ENCODE measurements at regions not wholly inside any gene's neighbourhood (a gene's known extent, or its start where the extent isn't known, plus 50 kb on each side); places are given as distances from the start of the nearest gene placed in this dataset.
A peak's percentile ranks its signal among the peaks of the same experiment; 100 is the strongest.
"Not testable (repeated sequence)": the region's sequence is repeated elsewhere in the genome, so short reads cannot be mapped to it uniquely, and the experiment has no call there.

DNA sequence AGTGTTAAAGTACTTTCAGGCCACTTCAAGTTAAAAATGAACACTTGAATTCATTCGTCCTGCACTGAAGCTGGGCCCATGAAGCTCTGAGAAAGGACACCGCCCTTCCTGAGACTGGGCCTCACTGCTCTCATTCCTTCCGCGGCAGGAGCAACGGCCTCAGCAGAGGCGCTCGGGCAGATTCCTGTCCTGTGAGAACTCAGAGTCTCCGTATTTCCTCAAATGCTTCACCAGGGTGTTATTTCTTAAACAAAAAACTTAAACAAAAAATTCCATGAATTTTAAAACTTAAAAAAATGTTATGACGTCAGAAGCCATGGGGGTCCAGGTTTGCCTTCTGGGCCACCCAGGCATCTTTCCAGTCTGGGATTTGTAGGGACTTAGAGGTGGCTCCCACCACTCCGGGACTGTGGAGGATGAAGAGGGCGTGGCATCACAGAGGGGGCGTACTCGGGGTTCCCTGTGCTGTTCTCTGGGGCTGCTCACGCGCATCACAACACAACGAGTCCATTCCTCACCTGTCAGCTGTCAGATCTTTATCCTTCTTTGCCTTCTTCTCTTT is 115.9 kb upstream of the ASB18 start:
- no peaks in the 10 kb centered on the region for H3K36me3 Mint-ChIP-seq
- Histone ChIP-seq H3K27ac (ENCODE audit: low read length) (no peak overlapping the region), H3K4me3 (ENCODE audit: control insufficient read depth in 1 of 2, extremely low read depth in 1 of 2, low read length in 1 of 2) (no peak overlapping the region), H3K9me3 (no peaks in the 10 kb centered on the region), H3K4me1 (ENCODE audit: control insufficient read depth in 1 of 2, extremely low read depth in 1 of 2, insufficient read depth in 2 of 2, low read length in 2 of 2) (no peaks in the 10 kb centered on the region), H3K36me3 (ENCODE audit: control insufficient read depth in 2 of 2, extremely low read depth in 1 of 2, insufficient read depth in 1 of 2, low read length in 1 of 2) (no peaks in the 10 kb centered on the region), H3K27me3 (replicated peaks in 1 of 2; ENCODE audit: control insufficient read depth in 2 of 2, extremely low read depth in 1 of 2, insufficient read depth in 2 of 2, low read length in 1 of 2) (peaks cover 0 to 10% of the 10 kb centered on the region in 2 experiments)
- peaks cover 15 to 16% of the 10 kb centered on the region in 2 donors for H3K27me3 Mint-ChIP-seq
- peaks cover 2 to 10% (median 5%) of the 10 kb centered on the region in 3 donors for H3K4me1 Mint-ChIP-seq
- ChIA-PET CTCF (no interaction called here), POLR2A (no interaction called here)
- WGBS (ENCODE audit: insufficient coverage), result 92% methylated on average over 6 of the region's 16 CpGs
- DNase-seq (no peak), ATAC-seq (replicated peaks in 1 of 4) (no peak)
- peaks cover 0 to 4% (median 0%) of the 10 kb centered on the region in 3 donors for H3K9me3 Mint-ChIP-seq
- no peak overlapping the region for H3K4me3 Mint-ChIP-seq
- no peak overlapping the region for H3K27ac Mint-ChIP-seq

DNA sequence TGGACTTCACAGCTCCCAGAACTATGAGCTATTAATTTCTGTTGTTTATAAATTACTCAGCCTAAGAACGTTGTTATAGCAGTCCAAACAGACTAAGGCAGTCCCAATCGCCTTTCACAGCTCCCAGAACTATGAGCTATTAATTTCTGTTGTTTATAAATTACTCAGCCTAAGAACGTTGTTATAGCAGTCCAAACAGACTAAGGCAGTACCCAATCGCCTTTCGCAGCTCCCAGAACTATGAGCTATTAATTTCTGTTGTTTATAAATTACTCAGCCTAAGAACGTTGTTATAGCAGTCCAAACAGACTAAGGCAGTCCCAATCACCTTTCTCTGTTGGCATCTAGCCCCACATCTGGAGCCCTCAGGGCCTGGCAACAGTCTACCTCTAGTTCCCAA is 117.0 kb upstream of the ASB18 start:
- DNase-seq; ATAC-seq (replicated peaks in 1 of 4); CTCF ChIA-PET; POLR2A ChIA-PET; H3K27me3 ChIP-seq (replicated peaks in 1 of 2; ENCODE audit: control insufficient read depth in 2 of 2, extremely low read depth in 1 of 2, insufficient read depth in 2 of 2, low read length in 1 of 2); H3K4me1 Mint-ChIP-seq; H3K27me3 Mint-ChIP-seq; H3K9me3 Mint-ChIP-seq; H3K9me3 ChIP-seq; H3K36me3 ChIP-seq (ENCODE audit: control insufficient read depth in 2 of 2, extremely low read depth in 1 of 2, insufficient read depth in 1 of 2, low read length in 1 of 2); H3K4me3 Mint-ChIP-seq; H3K4me3 ChIP-seq (ENCODE audit: control insufficient read depth in 1 of 2, extremely low read depth in 1 of 2, low read length in 1 of 2); H3K4me1 ChIP-seq (ENCODE audit: control insufficient read depth in 1 of 2, extremely low read depth in 1 of 2, insufficient read depth in 2 of 2, low read length in 2 of 2); H3K36me3 Mint-ChIP-seq; H3K27ac ChIP-seq (ENCODE audit: low read length); H3K27ac Mint-ChIP-seq: not testable (repeated sequence)
- no CpG with 5 or more reads among the region's 6 CpGs for WGBS (ENCODE audit: insufficient coverage)

DNA sequence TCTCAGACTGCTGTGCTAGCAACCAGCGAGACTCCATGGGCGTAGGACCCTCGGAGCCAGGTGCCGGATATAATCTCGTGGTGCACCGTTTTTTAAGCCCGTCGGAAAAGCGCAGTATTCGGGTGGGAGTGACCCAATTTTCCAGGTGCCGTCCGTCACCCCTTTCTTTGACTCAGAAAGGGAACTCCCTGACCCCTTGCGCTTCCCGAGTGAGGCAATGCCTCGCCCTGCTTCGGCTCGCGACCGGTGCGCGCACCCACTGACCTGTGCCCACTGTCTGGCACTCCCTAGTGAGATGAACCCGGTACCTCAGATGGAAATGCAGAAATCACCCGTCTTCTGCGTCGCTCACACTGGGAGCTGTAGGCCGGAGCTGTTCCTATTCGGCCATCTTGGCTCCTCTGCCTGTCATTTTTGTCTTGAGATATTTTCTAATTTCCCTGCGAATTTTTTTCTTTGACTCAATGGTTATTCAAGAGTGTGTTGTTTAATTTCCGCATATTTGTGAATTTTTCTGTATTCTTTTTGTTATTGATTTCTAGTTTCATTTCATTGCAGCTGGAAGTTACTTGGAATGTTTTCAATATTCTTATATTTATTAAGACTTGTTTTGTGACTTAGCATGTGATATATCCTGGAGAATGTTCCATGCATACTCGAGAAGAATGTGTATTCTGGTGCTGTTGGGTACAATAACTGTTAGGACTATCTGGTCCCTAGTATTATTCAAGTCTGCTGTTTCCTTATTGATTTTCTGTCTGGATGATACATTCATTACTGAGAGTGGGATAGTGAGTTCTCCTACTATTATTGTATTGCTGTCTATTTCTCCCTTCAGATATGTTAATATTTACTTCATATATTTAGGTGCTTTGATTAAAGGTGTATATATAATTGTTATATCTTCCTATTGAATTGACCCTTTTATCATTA is 125.3 kb upstream of the ASB18 start:
- Mint-ChIP-seq H3K27me3 (peaks cover 12 to 13% of the 10 kb centered on the region in 2 donors), H3K4me3 (peak overlapping the region in 1 of 3 donors; percentile 3)
- DNase-seq; CTCF ChIA-PET; H3K4me3 ChIP-seq (ENCODE audit: control insufficient read depth in 1 of 2, extremely low read depth in 1 of 2, low read length in 1 of 2); H3K36me3 ChIP-seq (ENCODE audit: control insufficient read depth in 2 of 2, extremely low read depth in 1 of 2, insufficient read depth in 1 of 2, low read length in 1 of 2); H3K4me1 Mint-ChIP-seq; H3K4me1 ChIP-seq (ENCODE audit: control insufficient read depth in 1 of 2, extremely low read depth in 1 of 2, insufficient read depth in 2 of 2, low read length in 2 of 2); H3K9me3 ChIP-seq; H3K27me3 ChIP-seq (replicated peaks in 1 of 2; ENCODE audit: control insufficient read depth in 2 of 2, extremely low read depth in 1 of 2, insufficient read depth in 2 of 2, low read length in 1 of 2); POLR2A ChIA-PET; H3K9me3 Mint-ChIP-seq; H3K27ac Mint-ChIP-seq; H3K36me3 Mint-ChIP-seq; ATAC-seq (replicated peaks in 1 of 4); H3K27ac ChIP-seq (ENCODE audit: low read length): not testable (repeated sequence)
- 96% methylated on average over 10 of the region's 30 CpGs for WGBS (ENCODE audit: insufficient coverage)

DNA sequence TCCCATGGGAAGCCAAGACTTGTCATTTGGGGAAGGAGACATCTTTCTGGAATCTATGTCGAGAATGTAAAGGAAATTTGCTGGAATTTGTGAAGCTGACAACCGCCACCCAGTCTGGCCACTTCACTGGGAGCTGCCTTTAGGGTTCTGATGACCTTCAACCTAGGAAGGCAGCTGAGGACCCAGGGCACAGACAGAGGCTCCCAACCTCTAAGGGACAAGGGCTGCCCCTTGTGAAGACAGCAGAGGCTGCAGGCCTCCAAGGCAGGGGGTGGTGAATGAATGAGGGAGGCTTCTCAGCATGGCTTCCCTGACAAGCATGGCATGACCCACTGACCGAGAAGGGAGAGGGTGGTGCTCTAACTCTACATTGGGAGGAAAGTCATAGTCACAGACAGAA is 128.9 kb upstream of the ASB18 start:
- Mint-ChIP-seq H3K4me1 (no peaks in the 10 kb centered on the region), H3K27me3 (peaks cover 13 to 16% of the 10 kb centered on the region in 2 donors), H3K4me3 (no peak overlapping the region), H3K9me3 (no peaks in the 10 kb centered on the region), H3K27ac (no peak overlapping the region), H3K36me3 (peaks cover 4% of the 10 kb centered on the region)
- no peaks in the 10 kb centered on the region for H3K36me3 ChIP-seq (ENCODE audit: control insufficient read depth in 2 of 2, extremely low read depth in 1 of 2, insufficient read depth in 1 of 2, low read length in 1 of 2)
- WGBS (ENCODE audit: insufficient coverage), result 72% methylated on average over 3 of the region's 3 CpGs
- H3K4me1 ChIP-seq (ENCODE audit: control insufficient read depth in 1 of 2, extremely low read depth in 1 of 2, insufficient read depth in 2 of 2, low read length in 2 of 2), result no peaks in the 10 kb centered on the region
- DNase-seq, result no peak
- CTCF ChIA-PET, result no interaction called here
- no peak overlapping the region for H3K4me3 ChIP-seq (ENCODE audit: control insufficient read depth in 1 of 2, extremely low read depth in 1 of 2, low read length in 1 of 2)
- no peak for ATAC-seq (replicated peaks in 1 of 4)
- POLR2A ChIA-PET, result no interaction called here
- H3K27me3 ChIP-seq (replicated peaks in 1 of 2; ENCODE audit: control insufficient read depth in 2 of 2, extremely low read depth in 1 of 2, insufficient read depth in 2 of 2, low read length in 1 of 2), result peaks cover 0 to 12% of the 10 kb centered on the region in 2 experiments
- H3K27ac ChIP-seq (ENCODE audit: low read length), result no peak overlapping the region
- H3K9me3 ChIP-seq, result no peaks in the 10 kb centered on the region

DNA sequence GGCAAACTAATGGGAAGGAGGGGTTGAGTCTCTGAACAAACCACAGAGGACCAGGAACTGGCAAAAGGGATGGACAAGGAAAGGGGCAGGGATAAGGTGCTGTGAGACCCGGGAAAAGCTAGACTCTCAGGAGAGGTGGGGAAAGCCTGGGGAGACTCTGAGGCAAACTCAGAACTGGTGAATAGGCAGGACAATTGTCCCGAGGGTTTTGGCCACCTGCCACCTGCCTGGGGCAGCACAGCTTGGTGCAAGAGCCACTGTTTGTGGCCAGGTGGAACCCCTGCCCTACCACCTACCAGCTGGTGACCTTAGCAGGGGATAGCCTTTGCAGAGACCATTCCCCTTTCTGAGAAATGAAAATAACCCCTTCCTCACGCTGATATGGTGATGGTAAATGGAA is 129.4 kb upstream of the ASB18 start:
- H3K4me3 ChIP-seq (ENCODE audit: control insufficient read depth in 1 of 2, extremely low read depth in 1 of 2, low read length in 1 of 2), result no peak overlapping the region
- no peak overlapping the region for H3K4me3 Mint-ChIP-seq
- no peak overlapping the region for H3K27ac Mint-ChIP-seq
- H3K4me1 ChIP-seq (ENCODE audit: control insufficient read depth in 1 of 2, extremely low read depth in 1 of 2, insufficient read depth in 2 of 2, low read length in 2 of 2), result no peaks in the 10 kb centered on the region
- no peaks in the 10 kb centered on the region for H3K4me1 Mint-ChIP-seq
- POLR2A ChIA-PET, result no interaction called here
- peaks cover 0 to 12% of the 10 kb centered on the region in 2 experiments for H3K27me3 ChIP-seq (replicated peaks in 1 of 2; ENCODE audit: control insufficient read depth in 2 of 2, extremely low read depth in 1 of 2, insufficient read depth in 2 of 2, low read length in 1 of 2)
- H3K27ac ChIP-seq (ENCODE audit: low read length), result no peak overlapping the region
- H3K9me3 ChIP-seq, result no peaks in the 10 kb centered on the region
- 75% methylated on average over 2 of the region's 3 CpGs for WGBS (ENCODE audit: insufficient coverage)
- no peak for DNase-seq
- CTCF ChIA-PET, result no interaction called here
- no peaks in the 10 kb centered on the region for H3K9me3 Mint-ChIP-seq
- H3K27me3 Mint-ChIP-seq, result peaks cover 13 to 16% of the 10 kb centered on the region in 2 donors
- no peaks in the 10 kb centered on the region for H3K36me3 ChIP-seq (ENCODE audit: control insufficient read depth in 2 of 2, extremely low read depth in 1 of 2, insufficient read depth in 1 of 2, low read length in 1 of 2)
- ATAC-seq (replicated peaks in 1 of 4), result no peak
- H3K36me3 Mint-ChIP-seq, result peaks cover 4% of the 10 kb centered on the region

DNA sequence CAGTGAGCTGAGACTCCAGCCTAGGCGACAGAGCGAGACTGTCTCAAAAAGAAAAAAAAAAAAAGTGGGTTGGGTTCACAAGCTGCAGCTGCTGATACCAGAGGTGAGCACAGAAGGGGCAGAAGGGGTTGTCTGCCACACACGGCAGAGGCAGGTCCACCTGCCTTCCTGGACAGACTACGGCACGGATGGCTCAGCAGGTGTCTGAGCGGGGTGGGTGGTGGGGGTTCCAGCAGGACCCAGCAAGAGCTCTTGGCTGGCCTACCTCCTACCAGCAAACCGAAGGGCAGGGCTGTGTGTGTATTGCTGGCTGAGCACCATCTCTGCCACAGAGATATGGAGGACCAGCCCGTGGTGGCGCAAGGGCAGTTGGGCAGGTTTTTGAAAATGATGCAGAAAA is 130.4 kb upstream of the ASB18 start:
- H3K27me3 ChIP-seq (replicated peaks in 1 of 2; ENCODE audit: control insufficient read depth in 2 of 2, extremely low read depth in 1 of 2, insufficient read depth in 2 of 2, low read length in 1 of 2), result peaks cover 0 to 12% of the 10 kb centered on the region in 2 experiments
- WGBS (ENCODE audit: insufficient coverage), result 100% methylated on average over 1 of the region's 9 CpGs
- ATAC-seq (replicated peaks in 1 of 4) (no peak), DNase-seq (no peak)
- ChIA-PET CTCF (no interaction called here), POLR2A (interaction anchor here in 1 of 2 donors (0.6 kb wide), 1 partner anchor 39 kb away, joined by 3 read pairs; no protein-coding TSS in a partner anchor)
- H3K36me3 Mint-ChIP-seq, result peaks cover 3% of the 10 kb centered on the region
- no peaks in the 10 kb centered on the region for H3K9me3 ChIP-seq
- H3K9me3 Mint-ChIP-seq, result no peaks in the 10 kb centered on the region
- H3K4me1 Mint-ChIP-seq, result no peaks in the 10 kb centered on the region
- no peak overlapping the region for H3K4me3 Mint-ChIP-seq
- H3K4me1 ChIP-seq (ENCODE audit: control insufficient read depth in 1 of 2, extremely low read depth in 1 of 2, insufficient read depth in 2 of 2, low read length in 2 of 2), result no peaks in the 10 kb centered on the region
- H3K27me3 Mint-ChIP-seq, result peaks cover 10 to 16% of the 10 kb centered on the region in 2 donors
- H3K27ac Mint-ChIP-seq, result no peak overlapping the region
- no peaks in the 10 kb centered on the region for H3K36me3 ChIP-seq (ENCODE audit: control insufficient read depth in 2 of 2, extremely low read depth in 1 of 2, insufficient read depth in 1 of 2, low read length in 1 of 2)
- H3K27ac ChIP-seq (ENCODE audit: low read length), result no peak overlapping the region
- no peak overlapping the region for H3K4me3 ChIP-seq (ENCODE audit: control insufficient read depth in 1 of 2, extremely low read depth in 1 of 2, low read length in 1 of 2)

All from T-cell (primary cell).